Mucosa of rectum (tissue), 2 donors: ENCODE measurements at regions not wholly inside any gene's neighbourhood (a gene's known extent, or its start where the extent isn't known, plus 50 kb on each side); places are given as distances from the start of the nearest gene placed in this dataset.

Experiments used
- H3K27ac ChIP-seq, 2 donors: one replicate each; pipeline ENCODE4 v1.7.0; 2013; ENCODE audit warnings: inconsistent platforms in 2 of 2, low read depth in 2 of 2, low read length in 2 of 2
- H3K27me3 ChIP-seq, 2 donors: one replicate each; pipeline ENCODE4 v1.7.0; 2013; ENCODE audit warnings: low read length in 2 of 2; ENCODE audit not compliant: control insufficient read depth in 2 of 2, insufficient read depth in 2 of 2
- H3K36me3 ChIP-seq, 2 donors: one replicate each; pipeline ENCODE4 v1.7.0; 2013; ENCODE audit warnings: low read length in 2 of 2; ENCODE audit not compliant: control insufficient read depth in 2 of 2, insufficient read depth in 2 of 2
- H3K4me1 ChIP-seq, 2 donors: one replicate each; pipeline ENCODE4 v1.7.0; 2013; ENCODE audit warnings: low read length in 2 of 2, mild to moderate bottlenecking in 1 of 2; ENCODE audit not compliant: control insufficient read depth in 2 of 2, insufficient read depth in 2 of 2
- H3K4me3 ChIP-seq, 2 donors: one replicate each; pipeline ENCODE4 v1.7.0; 2013; ENCODE audit warnings: low read length in 2 of 2
- H3K9ac ChIP-seq, 2 donors: one replicate each; pipeline ENCODE4 v1.7.0; 2013; ENCODE audit warnings: low read length in 2 of 2, low read depth in 1 of 2, mild to moderate bottlenecking in 1 of 2
- H3K9me3 ChIP-seq, 2 donors: one replicate each; pipeline ENCODE4 v1.7.0; 2013; ENCODE audit warnings: low read length in 2 of 2; ENCODE audit not compliant: control insufficient read depth in 2 of 2
- donor health status: healthy.
- donor health status: Normal muscosa, but diverticular disease.

GRCh38 chr13:108018371-108018870, 196.9 kb downstream of the LIG4 start:
- no peaks in the 10 kb centered on the region for H3K4me1 ChIP-seq
- no peak overlapping the region for H3K9ac ChIP-seq
- no peaks in the 10 kb centered on the region for H3K27me3 ChIP-seq
- H3K36me3 ChIP-seq, result no peaks in the 10 kb centered on the region
- H3K4me3 ChIP-seq, result no peak overlapping the region
- peaks cover 0 to 3% of the 10 kb centered on the region in 2 donors for H3K9me3 ChIP-seq
- H3K27ac ChIP-seq, result no peak overlapping the region

GRCh38 chr13:108006619-108007018, 208.7 kb downstream of the LIG4 start:
- Histone ChIP-seq H3K9me3 (no peaks in the 10 kb centered on the region), H3K27ac (no peak overlapping the region), H3K27me3 (no peaks in the 10 kb centered on the region), H3K9ac (no peak overlapping the region), H3K36me3 (no peaks in the 10 kb centered on the region), H3K4me1 (no peaks in the 10 kb centered on the region), H3K4me3 (no peak overlapping the region)

DNA sequence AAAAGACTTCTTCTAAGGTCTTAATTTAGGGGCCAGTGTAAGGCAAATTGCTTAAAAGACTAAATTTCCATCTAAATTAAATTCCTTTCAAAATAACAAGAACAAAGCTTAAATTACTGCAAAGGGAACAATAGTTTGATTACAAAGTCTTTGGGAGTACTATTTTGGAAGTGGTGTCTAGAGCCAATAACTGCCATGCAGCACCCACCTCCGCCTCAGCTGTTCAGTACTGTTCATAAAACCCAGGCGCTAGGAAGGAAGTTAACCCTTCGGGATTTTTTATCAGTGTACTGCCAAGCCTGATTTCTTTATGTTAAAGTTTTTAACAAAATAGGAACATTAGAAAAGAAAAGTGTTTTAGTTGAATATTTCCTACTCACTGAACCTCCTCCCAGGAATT, 210.1 kb downstream of the LIG4 start:
- no peak overlapping the region for H3K9ac ChIP-seq
- H3K4me3 ChIP-seq, result no peak overlapping the region
- H3K4me1 ChIP-seq, result no peaks in the 10 kb centered on the region
- H3K36me3 ChIP-seq, result no peaks in the 10 kb centered on the region
- H3K9me3 ChIP-seq, result no peaks in the 10 kb centered on the region
- H3K27ac ChIP-seq, result no peak overlapping the region
- no peaks in the 10 kb centered on the region for H3K27me3 ChIP-seq

GRCh38 chr13:108003626-108004025, 211.7 kb downstream of the LIG4 start:
- Histone ChIP-seq H3K27ac (no peak overlapping the region), H3K9me3 (no peaks in the 10 kb centered on the region)

GRCh38 chr13:108000998-108001397, 214.3 kb downstream of the LIG4 start:
- H3K9ac ChIP-seq, result no peak overlapping the region
- H3K27ac ChIP-seq, result no peak overlapping the region
- no peaks in the 10 kb centered on the region for H3K36me3 ChIP-seq
- no peak overlapping the region for H3K4me3 ChIP-seq
- no peaks in the 10 kb centered on the region for H3K9me3 ChIP-seq
- H3K27me3 ChIP-seq, result no peaks in the 10 kb centered on the region
- no peaks in the 10 kb centered on the region for H3K4me1 ChIP-seq

More at GRCh38 chr13:108003626-108004025, 211.7 kb downstream of the LIG4 start:
- Histone ChIP-seq H3K9ac (no peak overlapping the region), H3K36me3 (no peaks in the 10 kb centered on the region), H3K4me1 (no peaks in the 10 kb centered on the region), H3K4me3 (no peak overlapping the region), H3K27me3 (no peaks in the 10 kb centered on the region)

GRCh38 chr13:107999751-108000150, 215.6 kb downstream of the LIG4 start:
- no peaks in the 10 kb centered on the region for H3K4me1 ChIP-seq
- no peaks in the 10 kb centered on the region for H3K27me3 ChIP-seq
- H3K27ac ChIP-seq, result no peak overlapping the region
- no peaks in the 10 kb centered on the region for H3K9me3 ChIP-seq
- no peak overlapping the region for H3K4me3 ChIP-seq
- no peaks in the 10 kb centered on the region for H3K36me3 ChIP-seq
- no peak overlapping the region for H3K9ac ChIP-seq

- Histone ChIP-seq H3K27ac (no peak overlapping the region), H3K9me3 (no peaks in the 10 kb centered on the region), H3K27me3 (no peaks in the 10 kb centered on the region), H3K4me3 (no peak overlapping the region), H3K4me1 (no peaks in the 10 kb centered on the region), H3K9ac (no peak overlapping the region), H3K36me3 (no peaks in the 10 kb centered on the region)
Observed at GRCh38 chr13:107994137-107994536, 221.2 kb downstream of the LIG4 start.

GRCh38 chr13:107993239-107993949, 221.9 kb downstream of the LIG4 start:
- Histone ChIP-seq H3K36me3 (no peaks in the 10 kb centered on the region), H3K27me3 (no peaks in the 10 kb centered on the region), H3K9me3 (no peaks in the 10 kb centered on the region), H3K4me3 (no peak overlapping the region), H3K4me1 (no peaks in the 10 kb centered on the region), H3K9ac (no peak overlapping the region), H3K27ac (no peak overlapping the region)

DNA sequence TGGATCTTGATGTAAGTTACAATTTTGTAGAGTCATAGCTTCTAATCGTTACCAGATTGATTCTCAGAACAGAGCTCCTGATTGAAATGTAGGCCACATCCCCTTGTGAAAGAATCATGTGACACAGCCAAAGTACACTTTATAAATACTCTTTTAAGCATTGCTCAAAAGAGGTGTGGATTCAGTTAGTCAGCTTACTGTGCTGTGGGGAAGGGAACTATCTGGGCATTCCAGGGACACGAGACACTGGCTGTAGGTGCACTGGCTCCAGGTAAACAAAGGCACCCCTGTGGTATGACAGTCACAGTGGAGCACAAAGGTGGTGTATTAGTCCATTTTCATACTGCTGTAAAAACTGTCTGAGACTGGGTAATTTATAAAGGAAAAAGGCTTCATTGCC, 222.8 kb downstream of the LIG4 start:
- Histone ChIP-seq H3K36me3 (no peaks in the 10 kb centered on the region), H3K27me3 (no peaks in the 10 kb centered on the region), H3K9me3 (no peaks in the 10 kb centered on the region), H3K4me3 (no peak overlapping the region), H3K4me1 (no peaks in the 10 kb centered on the region), H3K9ac (no peak overlapping the region), H3K27ac (no peak overlapping the region)

GRCh38 chr13:107977071-107977574, 238.2 kb downstream of the LIG4 start:
- Histone ChIP-seq H3K27ac (no peak overlapping the region), H3K27me3 (no peaks in the 10 kb centered on the region), H3K36me3 (no peaks in the 10 kb centered on the region), H3K9ac (no peak overlapping the region), H3K4me3 (no peak overlapping the region), H3K9me3 (no peaks in the 10 kb centered on the region), H3K4me1 (no peaks in the 10 kb centered on the region)
